Islet precursor cell (in vitro differentiated cells): ENCODE measurements at regions not wholly inside any gene's neighbourhood (a gene's known extent, or its start where the extent isn't known, plus 50 kb on each side); places are given as distances from the start of the nearest gene placed in this dataset.
"Not testable (repeated sequence)": the region's sequence is repeated elsewhere in the genome, so short reads cannot be mapped to it uniquely, and the experiment has no call there.

Source experiments
- DNase-seq: peaks from one replicate; pipeline ENCODE4 v3.0.0-alpha.2; 2018

- DNase-seq, result not testable (repeated sequence)
Observed at GRCh38 chr7:142636107-142636506, 113.2 kb upstream of the PRSS1 start.

GRCh38 chr7:142632271-142633134 lies 116.8 kb upstream of the PRSS1 start:
- peak; percentile 85 for DNase-seq

- DNase-seq, result peak; percentile 90
Observed at GRCh38 chr7:142629588-142630260, 119.5 kb upstream of the PRSS1 start.

GRCh38 chr7:142628945-142629344 lies 120.3 kb upstream of the PRSS1 start:
- no peak for DNase-seq

- DNase-seq, result not testable (repeated sequence)
Observed at GRCh38 chr7:142627223-142627622, 122.0 kb upstream of the PRSS1 start.

- DNase-seq, result peak; percentile 78
Observed at GRCh38 chr7:142626420-142627035, 122.7 kb upstream of the PRSS1 start.

- DNase-seq, result not testable (repeated sequence)
Observed at GRCh38 chr7:142625216-142625615, 124.1 kb upstream of the PRSS1 start.

- no peak for DNase-seq
Observed at GRCh38 chr7:142620402-142620801, 128.9 kb upstream of the PRSS1 start.

GRCh38 chr7:142618655-142619351 lies 130.5 kb upstream of the PRSS1 start:
- DNase-seq, result no peak

GRCh38 chr7:142616842-142617241 lies 132.4 kb upstream of the PRSS1 start:
- DNase-seq, result no peak

- DNase-seq, result no peak
Observed at GRCh38 chr7:142616121-142616643, 133.1 kb upstream of the PRSS1 start.

GRCh38 chr7:142615508-142615907 lies 133.8 kb upstream of the PRSS1 start:
- no peak for DNase-seq

GRCh38 chr7:142614116-142614515 lies 135.2 kb upstream of the PRSS1 start:
- no peak for DNase-seq

GRCh38 chr7:142612237-142612881 lies 136.9 kb upstream of the PRSS1 start:
- DNase-seq, result no peak

GRCh38 chr7:142611566-142612236 lies 137.6 kb upstream of the PRSS1 start:
- no peak for DNase-seq

- DNase-seq, result no peak
Observed at GRCh38 chr7:142608630-142609428, 140.4 kb upstream of the PRSS1 start.

- DNase-seq, result no peak
Observed at GRCh38 chr7:142607351-142607750, 141.9 kb upstream of the PRSS1 start.

- no peak for DNase-seq
Observed at GRCh38 chr7:142606081-142606480, 143.2 kb upstream of the PRSS1 start.

- DNase-seq, result no peak
Observed at GRCh38 chr7:142604671-142605070, 144.6 kb upstream of the PRSS1 start.

- no peak for DNase-seq
Observed at GRCh38 chr7:142603870-142604448, 145.3 kb upstream of the PRSS1 start.

- no peak for DNase-seq
Observed at GRCh38 chr7:142602756-142603155, 146.5 kb upstream of the PRSS1 start.
